Body of pancreas (tissue), 4 donors: ENCODE measurements at regions not wholly inside any gene's neighbourhood (a gene's known extent, or its start where the extent isn't known, plus 50 kb on each side); places are given as distances from the start of the nearest gene placed in this dataset.
"Not testable (repeated sequence)": the region's sequence is repeated elsewhere in the genome, so short reads cannot be mapped to it uniquely, and the experiment has no call there.

ENCODE experiments used
- CTCF ChIP-seq, 7 experiments: fragments of 450-650 bp in 4 of 7; fragments of 200-600 bp in 3 of 7; sonication (generic) in 3 of 7; IDR thresholded peaks; one replicate each; pipeline ENCODE4 v1.5.1; 2016 to 2019; ENCODE audit warnings: antibody characterized with exemption in 7 of 7
- POLR2A ChIP-seq, 3 donors: fragments of 450-650 bp; IDR thresholded peaks; one replicate each; pipeline ENCODE4 v1.6.1; 2016; ENCODE audit warnings: antibody characterized with exemption in 3 of 3, mild to moderate bottlenecking in 2 of 3

GRCh38 chr7:86064572-86064971, 579.1 kb upstream of the GRM3 start:
- TF ChIP-seq POLR2A, CTCF (IDR thresholded peaks at IDR 0.05): not testable (repeated sequence)
